Smooth muscle cell of the brain vasculature (primary cell): ENCODE measurements at regions not wholly inside any gene's neighbourhood (a gene's known extent, or its start where the extent isn't known, plus 50 kb on each side); places are given as distances from the start of the nearest gene placed in this dataset.

Experiments
- DNase-seq: peaks from one replicate; pipeline ENCODE4 v3.0.0-alpha.2; 2012; ENCODE audit warnings: low read depth, low spot score

DNA sequence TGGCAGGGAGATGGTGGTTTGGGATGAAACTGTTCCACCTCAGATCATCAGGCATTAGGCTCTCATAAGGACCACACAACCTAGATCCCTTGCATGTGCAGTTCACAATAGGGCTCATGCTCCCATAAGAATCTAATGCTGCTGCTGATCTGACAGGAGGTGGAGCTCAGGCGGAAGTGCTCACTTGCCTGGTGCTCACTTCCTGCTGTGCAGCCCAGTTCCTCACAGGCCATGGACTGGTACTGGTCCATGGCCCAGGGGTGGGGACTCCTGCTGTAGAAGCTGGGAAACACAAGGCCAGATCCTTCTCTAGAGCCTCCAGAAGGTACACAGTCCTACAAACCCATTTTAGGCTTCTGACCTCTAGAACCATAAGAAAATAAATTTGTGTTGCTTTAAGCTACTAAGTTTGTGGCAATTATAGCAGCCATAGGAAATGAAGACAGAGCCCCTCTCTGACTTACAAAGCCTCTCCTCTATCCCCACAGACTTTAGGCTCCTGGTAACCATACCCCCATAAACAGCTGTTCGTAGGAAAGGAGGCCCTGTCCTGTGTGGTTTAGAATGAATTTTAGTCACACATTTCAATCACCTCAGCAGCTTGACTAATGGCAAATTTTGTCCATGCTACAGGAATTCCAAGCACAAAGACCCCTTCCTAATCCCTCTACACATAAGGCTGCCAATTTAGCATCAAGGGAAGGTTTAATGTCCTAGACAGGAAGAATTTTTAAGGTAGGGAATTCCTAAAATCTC lies 206.1 kb upstream of the PHYHIPL start:
- DNase-seq = no peak

- DNase-seq = no peak
Measured at GRCh38 chr10:58971211-58971610, 205.2 kb upstream of the PHYHIPL start.

GRCh38 chr10:58971796-58972491 lies 204.5 kb upstream of the PHYHIPL start:
- DNase-seq = no peak

- no peak for DNase-seq
Measured at GRCh38 chr10:58972576-58973234, 203.7 kb upstream of the PHYHIPL start.

GRCh38 chr10:58973235-58973595 lies 203.2 kb upstream of the PHYHIPL start:
- DNase-seq = no peak

- no peak for DNase-seq
Measured at GRCh38 chr10:58976254-58976653, 200.2 kb upstream of the PHYHIPL start.

GRCh38 chr10:58979711-58980110 lies 196.7 kb upstream of the PHYHIPL start:
- no peak for DNase-seq

- DNase-seq = no peak
Measured at GRCh38 chr10:58980826-58981415, 195.5 kb upstream of the PHYHIPL start.

DNA sequence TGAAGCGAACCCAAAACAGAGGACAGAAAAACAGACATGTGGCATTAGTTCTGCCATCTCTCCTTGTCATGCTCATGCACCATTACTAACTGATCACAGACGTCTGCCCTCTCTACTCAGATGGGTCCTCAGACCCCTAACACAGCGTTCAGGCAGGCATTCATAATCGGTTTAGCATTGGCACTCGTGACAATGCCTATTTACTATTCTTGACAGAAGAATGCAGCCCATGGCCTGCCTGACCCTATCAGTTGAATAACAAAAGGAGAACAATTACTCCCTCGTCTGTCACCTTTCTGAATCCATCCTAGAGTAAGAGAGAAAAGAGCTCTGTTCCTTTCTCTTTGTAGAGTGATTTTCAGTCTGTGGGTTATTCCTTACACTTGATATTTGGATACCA lies 194.6 kb upstream of the PHYHIPL start:
- no peak for DNase-seq

GRCh38 chr10:58982470-58983239 lies 193.8 kb upstream of the PHYHIPL start:
- DNase-seq = no peak

DNA sequence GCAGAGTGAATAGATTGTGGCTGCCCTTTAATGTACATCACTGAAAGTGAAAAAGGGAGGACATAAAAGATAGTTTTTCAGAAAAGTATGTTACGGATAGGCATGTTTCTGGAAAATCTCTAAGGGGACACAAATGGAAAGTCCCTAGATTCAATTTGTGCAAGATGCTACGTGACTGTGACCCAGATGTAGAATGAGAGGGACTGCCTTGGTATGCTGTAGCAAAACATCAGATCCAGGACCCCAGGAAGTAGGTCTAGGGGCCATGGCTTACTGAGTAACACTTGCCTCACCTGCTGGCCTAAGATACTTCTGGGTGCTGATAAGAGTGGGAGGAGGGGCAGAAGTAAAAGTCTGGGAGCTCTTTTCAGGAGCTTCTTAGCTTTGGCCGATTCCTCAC lies 191.2 kb upstream of the PHYHIPL start:
- no peak for DNase-seq

DNA sequence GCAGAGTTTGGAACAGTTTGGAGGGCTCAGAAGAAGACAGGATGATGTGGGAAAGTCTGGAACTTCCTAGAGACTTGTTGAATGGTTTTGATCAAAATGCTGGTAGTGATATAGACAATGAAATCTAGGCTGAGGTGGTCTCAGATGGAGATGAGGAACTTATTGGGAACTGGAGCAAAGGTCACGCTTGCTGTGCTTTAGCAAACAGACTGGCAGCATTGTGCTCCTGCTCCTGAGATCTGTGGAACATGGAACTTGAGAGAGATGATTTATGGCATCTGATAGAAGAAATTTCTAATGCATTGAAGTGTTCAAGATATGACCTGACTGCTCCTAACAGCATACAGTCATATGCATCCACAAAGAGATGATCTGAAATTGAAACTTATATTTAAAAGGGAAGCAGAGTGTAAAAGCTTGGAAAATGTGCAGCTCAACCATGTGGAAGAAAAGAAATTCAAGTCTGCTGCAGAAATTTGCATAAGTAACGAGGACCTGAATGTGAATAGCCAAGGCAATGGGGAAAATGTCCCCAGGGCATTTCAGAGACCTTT lies 186.9 kb upstream of the PHYHIPL start:
- DNase-seq = no peak

DNA sequence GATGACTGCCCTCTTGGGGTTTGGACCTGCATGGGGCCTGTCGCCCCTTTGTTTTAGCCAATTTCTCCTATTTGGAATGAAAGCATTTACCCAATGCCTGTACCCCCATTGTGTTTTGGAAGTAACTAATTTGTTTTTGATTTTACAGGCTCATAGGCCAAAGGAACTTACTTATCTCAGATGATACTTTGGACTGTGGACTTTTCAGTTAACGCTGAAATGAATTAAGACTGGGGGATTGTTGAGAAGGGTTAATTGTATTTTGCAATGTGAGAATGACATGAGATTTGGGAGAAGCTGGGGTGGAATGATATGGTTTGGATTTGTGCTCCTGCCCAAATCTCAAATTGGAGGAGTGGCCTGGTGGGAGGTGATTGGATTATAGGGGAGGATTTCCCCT lies 185.8 kb upstream of the PHYHIPL start:
- DNase-seq = no peak

DNA sequence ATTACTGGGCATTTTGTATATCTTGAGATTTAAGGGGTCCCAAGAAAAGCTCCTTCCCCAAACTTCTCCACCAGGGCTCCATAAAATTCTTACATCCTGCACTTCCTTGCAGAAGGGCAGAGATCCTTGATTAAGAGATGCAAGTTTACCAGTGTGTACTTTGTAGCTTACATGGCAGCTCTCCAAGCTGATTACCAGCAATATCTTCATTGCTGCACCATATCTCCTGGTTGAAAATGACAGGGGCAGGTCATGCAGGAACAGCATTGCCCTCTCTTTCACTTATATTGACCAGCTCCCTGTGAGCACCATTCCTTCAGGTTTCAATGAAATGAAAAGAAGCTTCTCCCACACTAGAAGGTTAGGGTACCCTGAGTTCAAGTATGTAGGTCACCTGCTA lies 184.6 kb upstream of the PHYHIPL start:
- DNase-seq = no peak

DNA sequence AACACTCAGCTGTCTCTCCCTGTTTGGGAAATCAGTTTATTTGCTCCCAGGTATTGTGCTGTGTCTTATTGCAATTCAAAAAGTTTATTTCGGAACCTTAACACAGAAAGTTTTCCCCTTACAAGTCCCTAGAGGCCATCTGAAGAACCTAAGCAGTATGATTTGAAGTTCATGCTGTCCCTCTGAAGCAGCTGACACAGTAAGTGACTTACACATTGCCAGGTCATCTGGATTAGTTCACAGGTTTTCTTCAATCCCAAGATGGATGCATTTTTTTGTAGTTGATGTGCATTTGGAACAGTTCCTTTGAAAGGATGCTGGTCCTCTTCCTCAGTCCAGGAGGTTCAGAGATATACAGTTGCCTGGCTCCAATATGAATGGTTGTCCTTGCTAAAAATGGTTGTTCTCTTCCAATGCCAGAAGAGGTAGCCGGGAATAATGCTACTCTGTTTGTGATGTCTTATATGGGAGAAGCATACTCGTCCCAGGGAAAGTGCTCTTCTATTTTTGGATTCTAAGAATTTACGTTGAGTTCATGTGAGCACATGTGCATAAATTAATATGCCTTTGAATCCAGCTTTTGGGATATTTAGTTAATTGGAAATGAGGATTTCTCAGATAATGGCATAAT lies 183.5 kb upstream of the PHYHIPL start:
- no peak for DNase-seq

GRCh38 chr10:58993480-58994221 lies 182.8 kb upstream of the PHYHIPL start:
- DNase-seq = no peak

- DNase-seq = peak; percentile 35
Measured at GRCh38 chr10:58994226-58995057, 182.0 kb upstream of the PHYHIPL start.

- DNase-seq = no peak
Measured at GRCh38 chr10:58995058-58995596, 181.3 kb upstream of the PHYHIPL start.

DNA sequence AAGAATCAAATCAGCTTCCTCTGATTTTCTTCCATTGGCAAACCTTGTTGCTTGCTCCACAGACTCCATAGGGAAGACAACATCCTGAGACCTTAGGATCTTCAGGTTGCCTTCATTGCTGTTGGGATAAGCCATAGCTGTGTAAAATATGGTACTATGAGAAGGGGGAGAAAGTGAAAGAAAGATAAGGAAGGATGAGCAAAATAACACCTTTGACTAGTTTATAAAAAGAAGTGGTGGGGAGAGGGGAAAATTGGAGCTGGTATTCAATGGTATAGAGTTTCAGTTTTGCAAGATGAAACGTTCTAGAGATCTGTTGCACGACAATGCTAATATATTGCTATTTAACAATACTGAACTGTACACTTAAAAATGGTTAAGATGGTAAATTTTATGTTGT lies 180.4 kb upstream of the PHYHIPL start:
- DNase-seq = no peak
